KMS-11 (cell line): ENCODE measurements at regions not wholly inside any gene's neighbourhood (a gene's known extent, or its start where the extent isn't known, plus 50 kb on each side); places are given as distances from the start of the nearest gene placed in this dataset.
"Not testable (repeated sequence)": the region's sequence is repeated elsewhere in the genome, so short reads cannot be mapped to it uniquely, and the experiment has no call there.

ENCODE experiments used
- H2AFZ ChIP-seq: fragments of 200-600 bp; sonication (generic); 2 replicates; pipeline ENCODE4 v1.6.1; 2016; ENCODE audit warnings: antibody characterized with exemption, mixed run types, low read depth
- H3K27ac ChIP-seq: fragments of 200-600 bp; sonication (generic); 2 replicates; pipeline ENCODE4 v1.6.1; 2016; ENCODE audit warnings: mild to moderate bottlenecking, mixed run types
- H3K27me3 ChIP-seq: fragments of 200-600 bp; sonication (generic); 2 replicates; pipeline ENCODE4 v1.6.1; 2017; ENCODE audit warnings: mild to moderate bottlenecking, low read depth, mixed run types, moderate library complexity; ENCODE audit not compliant: insufficient read depth
- H3K36me3 ChIP-seq: fragments of 200-600 bp; sonication (generic); 2 replicates; pipeline ENCODE4 v1.6.1; 2017; ENCODE audit warnings: mild to moderate bottlenecking, mixed run types; ENCODE audit not compliant: insufficient read depth
- H3K4me1 ChIP-seq: fragments of 200-600 bp; sonication (generic); 2 replicates; pipeline ENCODE4 v1.6.1; 2016; ENCODE audit warnings: mild to moderate bottlenecking, low read depth, mixed run types; ENCODE audit not compliant: poor library complexity, severe bottlenecking
- H3K4me2 ChIP-seq: fragments of 200-600 bp; sonication (generic); 2 replicates; pipeline ENCODE4 v1.7.0; 2016; ENCODE audit warnings: mild to moderate bottlenecking, mixed run types
- H3K4me3 ChIP-seq: fragments of 200-600 bp; sonication (generic); IDR thresholded peaks from 2 replicates; pipeline ENCODE4 v1.6.1; 2017; ENCODE audit warnings: low read depth, low read length, mixed read lengths; ENCODE audit not compliant: insufficient read depth
- H3K79me2 ChIP-seq: fragments of 200-600 bp; sonication (generic); 2 replicates; pipeline ENCODE4 v1.6.1; 2016; ENCODE audit warnings: low read depth, mixed run types; ENCODE audit not compliant: insufficient read depth
- H3K9ac ChIP-seq: fragments of 200-600 bp; sonication (generic); 2 replicates; pipeline ENCODE4 v1.6.1; 2016; ENCODE audit warnings: mild to moderate bottlenecking, mixed run types
- H4K20me1 ChIP-seq: fragments of 200-600 bp; sonication (generic); 2 replicates; pipeline ENCODE4 v1.6.1; 2016; ENCODE audit warnings: mild to moderate bottlenecking, mixed run types; ENCODE audit not compliant: insufficient read depth
- TF ChIP-seq, protein P1 (sequence below): fragments of 200-600 bp; sonication (generic); conservative IDR thresholded peaks from 2 replicates; pipeline ENCODE4 v1.6.1; 2017; ENCODE audit warnings: low read depth, mild to moderate bottlenecking, antibody characterized with exemption, low read length, moderate library complexity, mixed read lengths

- no peak overlapping the region for H3K4me3 ChIP-seq
- no peaks in the 10 kb centered on the region for H4K20me1 ChIP-seq
- no peaks in the 10 kb centered on the region for H3K79me2 ChIP-seq
- no peak overlapping the region for H2AFZ ChIP-seq
- H3K27me3 ChIP-seq = no peaks in the 10 kb centered on the region
- TF ChIP-seq, protein P1, sequence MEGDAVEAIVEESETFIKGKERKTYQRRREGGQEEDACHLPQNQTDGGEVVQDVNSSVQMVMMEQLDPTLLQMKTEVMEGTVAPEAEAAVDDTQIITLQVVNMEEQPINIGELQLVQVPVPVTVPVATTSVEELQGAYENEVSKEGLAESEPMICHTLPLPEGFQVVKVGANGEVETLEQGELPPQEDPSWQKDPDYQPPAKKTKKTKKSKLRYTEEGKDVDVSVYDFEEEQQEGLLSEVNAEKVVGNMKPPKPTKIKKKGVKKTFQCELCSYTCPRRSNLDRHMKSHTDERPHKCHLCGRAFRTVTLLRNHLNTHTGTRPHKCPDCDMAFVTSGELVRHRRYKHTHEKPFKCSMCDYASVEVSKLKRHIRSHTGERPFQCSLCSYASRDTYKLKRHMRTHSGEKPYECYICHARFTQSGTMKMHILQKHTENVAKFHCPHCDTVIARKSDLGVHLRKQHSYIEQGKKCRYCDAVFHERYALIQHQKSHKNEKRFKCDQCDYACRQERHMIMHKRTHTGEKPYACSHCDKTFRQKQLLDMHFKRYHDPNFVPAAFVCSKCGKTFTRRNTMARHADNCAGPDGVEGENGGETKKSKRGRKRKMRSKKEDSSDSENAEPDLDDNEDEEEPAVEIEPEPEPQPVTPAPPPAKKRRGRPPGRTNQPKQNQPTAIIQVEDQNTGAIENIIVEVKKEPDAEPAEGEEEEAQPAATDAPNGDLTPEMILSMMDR = no peak
- no peak overlapping the region for H3K9ac ChIP-seq
- no peak overlapping the region for H3K27ac ChIP-seq
- H3K36me3 ChIP-seq = no peaks in the 10 kb centered on the region
- H3K4me2 ChIP-seq = no peak overlapping the region
- H3K4me1 ChIP-seq = peaks cover 5% of the 10 kb centered on the region
Observed at GRCh38 chr2:175330195-175330594, 148.7 kb upstream of the ATP5MC3 start.

DNA sequence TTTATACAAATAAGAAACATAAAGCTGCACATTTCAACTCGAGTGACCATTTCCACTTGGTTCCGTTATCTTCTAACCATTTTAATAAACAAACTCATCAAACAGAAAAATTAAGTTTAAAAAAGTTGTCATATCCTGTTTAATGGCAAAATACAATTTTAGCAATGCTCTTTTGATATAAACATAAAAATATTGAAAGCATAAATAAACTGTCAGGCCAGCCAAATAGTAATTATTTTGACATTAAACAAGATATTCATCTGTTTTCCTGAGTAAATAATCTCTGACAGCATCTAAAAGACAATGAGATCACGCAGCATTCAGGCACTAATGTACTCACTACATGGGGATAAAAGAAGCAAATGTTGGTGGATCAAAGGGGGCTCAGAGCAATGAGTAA is 145.3 kb upstream of the ATP5MC3 start:
- no peak overlapping the region for H2AFZ ChIP-seq
- no peak overlapping the region for H3K27ac ChIP-seq
- TF ChIP-seq, protein P1 = no peak
- H3K4me1 ChIP-seq = peaks cover 5% of the 10 kb centered on the region
- H3K79me2 ChIP-seq = no peaks in the 10 kb centered on the region
- H4K20me1 ChIP-seq = no peaks in the 10 kb centered on the region
- no peak overlapping the region for H3K9ac ChIP-seq
- H3K4me2 ChIP-seq = no peak overlapping the region
- H3K27me3 ChIP-seq = no peaks in the 10 kb centered on the region
- no peaks in the 10 kb centered on the region for H3K36me3 ChIP-seq
- no peak overlapping the region for H3K4me3 ChIP-seq

GRCh38 chr2:175326164-175326563 is 144.7 kb upstream of the ATP5MC3 start:
- H3K4me2 ChIP-seq, H3K27me3 ChIP-seq, H3K4me1 ChIP-seq, H3K79me2 ChIP-seq, H4K20me1 ChIP-seq, H3K36me3 ChIP-seq, H3K4me3 ChIP-seq, H3K9ac ChIP-seq, H3K27ac ChIP-seq, H2AFZ ChIP-seq: not testable (repeated sequence)

- Histone ChIP-seq H3K4me2 (no peak overlapping the region), H3K4me3 (no peak overlapping the region), H3K27ac (no peak overlapping the region), H3K27me3 (no peaks in the 10 kb centered on the region), H2AFZ (no peak overlapping the region), H4K20me1 (no peaks in the 10 kb centered on the region), H3K4me1 (no peaks in the 10 kb centered on the region), H3K79me2 (no peaks in the 10 kb centered on the region), H3K36me3 (no peaks in the 10 kb centered on the region), H3K9ac (no peak overlapping the region)
- TF ChIP-seq, protein P1 = no peak
Observed at GRCh38 chr2:175323162-175323561, 141.7 kb upstream of the ATP5MC3 start.

- Histone ChIP-seq H3K4me1 (no peaks in the 10 kb centered on the region), H3K4me2 (no peak overlapping the region), H3K9ac (no peak overlapping the region), H3K79me2 (no peaks in the 10 kb centered on the region), H3K27ac (no peak overlapping the region), H4K20me1 (no peaks in the 10 kb centered on the region), H3K36me3 (no peaks in the 10 kb centered on the region), H3K4me3 (no peak overlapping the region), H3K27me3 (no peaks in the 10 kb centered on the region), H2AFZ (no peak overlapping the region)
- TF ChIP-seq, protein P1 = no peak
Observed at GRCh38 chr2:175318542-175318941, 137.0 kb upstream of the ATP5MC3 start.
